Parathyroid adenoma (tissue), 2 donors: ENCODE measurements at regions not wholly inside any gene's neighbourhood (a gene's known extent, or its start where the extent isn't known, plus 50 kb on each side); places are given as distances from the start of the nearest gene placed in this dataset.

ENCODE experiments used
- H2AFZ ChIP-seq: fragments of 300-600 bp; sonication (generic); one replicate; pipeline ENCODE4 v1.7.0; 2017; ENCODE audit warnings: antibody characterized with exemption, mild to moderate bottlenecking
- H3K27ac ChIP-seq: fragments of 300-600 bp; sonication (generic); one replicate; pipeline ENCODE4 v1.7.0; 2017
- H3K27me3 ChIP-seq: fragments of 300-600 bp; sonication (generic); one replicate; pipeline ENCODE4 v1.7.0; 2017; ENCODE audit warnings: low read length; ENCODE audit not compliant: control insufficient read depth, insufficient read depth
- H3K36me3 ChIP-seq: fragments of 300-600 bp; sonication (generic); one replicate; pipeline ENCODE4 v1.7.0; 2017; ENCODE audit warnings: low read length; ENCODE audit not compliant: control insufficient read depth, insufficient read depth
- H3K4me1 ChIP-seq: fragments of 300-600 bp; sonication (generic); one replicate; pipeline ENCODE4 v1.7.0; 2017; ENCODE audit warnings: control low read depth
- H3K4me2 ChIP-seq: fragments of 300-600 bp; sonication (generic); one replicate; pipeline ENCODE4 v1.7.0; 2017; ENCODE audit warnings: low read length
- H3K4me3 ChIP-seq: fragments of 300-600 bp; sonication (generic); one replicate; pipeline ENCODE4 v1.7.0; 2017; ENCODE audit warnings: low read depth, low read length
- H3K79me2 ChIP-seq: fragments of 300-600 bp; sonication (generic); one replicate; pipeline ENCODE4 v1.7.0; 2017; ENCODE audit warnings: control low read depth
- H3K9ac ChIP-seq: fragments of 300-600 bp; sonication (generic); one replicate; pipeline ENCODE4 v1.7.0; 2017; ENCODE audit warnings: mild to moderate bottlenecking
- H3K9me3 ChIP-seq: fragments of 300-600 bp; sonication (generic); one replicate; pipeline ENCODE4 v1.7.0; 2017; ENCODE audit warnings: low read length; ENCODE audit not compliant: control insufficient read depth
- TF ChIP-seq, protein P1 (sequence below): fragments of 300-600 bp; sonication (generic); IDR thresholded peaks from one replicate; pipeline ENCODE4 v1.7.0; 2017; ENCODE audit warnings: antibody characterized with exemption, mild to moderate bottlenecking
- donor health status: primary hyperparathyroidism.

GRCh38 chr3:105067361-105067760, 299.3 kb upstream of the ALCAM start:
- H3K9me3 ChIP-seq, result no peaks in the 10 kb centered on the region
- H3K4me2 ChIP-seq, result no peak overlapping the region
- peak overlapping the region; percentile 21 for H3K27ac ChIP-seq
- no peak overlapping the region for H3K4me3 ChIP-seq
- no peaks in the 10 kb centered on the region for H3K79me2 ChIP-seq
- peaks cover 2% of the 10 kb centered on the region for H3K36me3 ChIP-seq
- H3K27me3 ChIP-seq, result no peaks in the 10 kb centered on the region
- TF ChIP-seq, protein P1, sequence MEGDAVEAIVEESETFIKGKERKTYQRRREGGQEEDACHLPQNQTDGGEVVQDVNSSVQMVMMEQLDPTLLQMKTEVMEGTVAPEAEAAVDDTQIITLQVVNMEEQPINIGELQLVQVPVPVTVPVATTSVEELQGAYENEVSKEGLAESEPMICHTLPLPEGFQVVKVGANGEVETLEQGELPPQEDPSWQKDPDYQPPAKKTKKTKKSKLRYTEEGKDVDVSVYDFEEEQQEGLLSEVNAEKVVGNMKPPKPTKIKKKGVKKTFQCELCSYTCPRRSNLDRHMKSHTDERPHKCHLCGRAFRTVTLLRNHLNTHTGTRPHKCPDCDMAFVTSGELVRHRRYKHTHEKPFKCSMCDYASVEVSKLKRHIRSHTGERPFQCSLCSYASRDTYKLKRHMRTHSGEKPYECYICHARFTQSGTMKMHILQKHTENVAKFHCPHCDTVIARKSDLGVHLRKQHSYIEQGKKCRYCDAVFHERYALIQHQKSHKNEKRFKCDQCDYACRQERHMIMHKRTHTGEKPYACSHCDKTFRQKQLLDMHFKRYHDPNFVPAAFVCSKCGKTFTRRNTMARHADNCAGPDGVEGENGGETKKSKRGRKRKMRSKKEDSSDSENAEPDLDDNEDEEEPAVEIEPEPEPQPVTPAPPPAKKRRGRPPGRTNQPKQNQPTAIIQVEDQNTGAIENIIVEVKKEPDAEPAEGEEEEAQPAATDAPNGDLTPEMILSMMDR, result no peak
- H3K9ac ChIP-seq, result no peak overlapping the region
- H3K4me1 ChIP-seq, result peaks cover 2% of the 10 kb centered on the region
- H2AFZ ChIP-seq, result peak overlapping the region; percentile 19

DNA sequence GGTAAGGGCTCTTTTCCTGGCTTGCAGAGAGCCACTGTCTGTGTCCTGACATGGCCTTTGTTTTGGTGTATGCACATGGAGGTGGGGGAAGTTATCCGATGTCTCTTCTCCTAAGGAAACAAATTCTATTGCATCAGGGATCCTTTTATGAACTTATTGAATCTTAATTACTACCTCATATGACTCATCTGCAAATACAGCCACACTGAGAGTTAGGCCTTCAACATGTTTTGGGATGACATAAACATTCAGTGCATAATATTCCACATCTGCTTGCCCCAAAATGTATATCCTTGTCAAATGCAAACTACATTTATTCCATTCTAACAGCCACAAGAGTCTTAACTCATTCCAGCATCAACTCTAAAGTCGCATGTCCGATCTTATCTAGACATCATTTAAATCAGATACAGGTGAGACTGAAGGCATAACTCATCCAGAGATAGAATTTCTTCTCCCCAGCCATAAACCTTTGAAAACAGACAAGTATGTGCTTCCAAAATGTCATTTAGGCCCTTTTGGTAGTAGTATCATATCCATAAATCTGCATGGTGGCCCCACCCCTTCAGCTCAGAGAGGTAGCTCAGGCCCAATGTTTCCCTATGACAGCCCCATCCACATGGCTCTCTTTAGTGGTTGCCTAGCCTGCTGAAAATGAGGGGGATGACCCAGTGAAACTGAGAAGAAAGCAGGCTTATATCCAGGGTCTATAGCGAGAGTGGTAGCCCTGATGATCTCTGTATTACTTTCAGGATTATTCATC, 289.5 kb upstream of the ALCAM start:
- Histone ChIP-seq H3K4me1 (no peaks in the 10 kb centered on the region), H3K36me3 (no peaks in the 10 kb centered on the region), H3K79me2 (no peaks in the 10 kb centered on the region), H3K4me2 (no peak overlapping the region), H3K27me3 (no peaks in the 10 kb centered on the region), H3K9ac (no peak overlapping the region), H3K4me3 (no peak overlapping the region), H3K9me3 (peaks cover 4% of the 10 kb centered on the region), H3K27ac (no peak overlapping the region), H2AFZ (no peak overlapping the region)
- TF ChIP-seq, protein P1, result no peak

GRCh38 chr3:105083945-105084344, 282.8 kb upstream of the ALCAM start:
- Histone ChIP-seq H3K27me3 (no peaks in the 10 kb centered on the region), H3K9ac (no peak overlapping the region), H3K4me3 (no peak overlapping the region), H3K4me1 (no peaks in the 10 kb centered on the region), H3K4me2 (no peak overlapping the region), H3K79me2 (no peaks in the 10 kb centered on the region), H3K9me3 (no peaks in the 10 kb centered on the region), H2AFZ (no peak overlapping the region), H3K27ac (no peak overlapping the region), H3K36me3 (no peaks in the 10 kb centered on the region)
- TF ChIP-seq, protein P1, result no peak

DNA sequence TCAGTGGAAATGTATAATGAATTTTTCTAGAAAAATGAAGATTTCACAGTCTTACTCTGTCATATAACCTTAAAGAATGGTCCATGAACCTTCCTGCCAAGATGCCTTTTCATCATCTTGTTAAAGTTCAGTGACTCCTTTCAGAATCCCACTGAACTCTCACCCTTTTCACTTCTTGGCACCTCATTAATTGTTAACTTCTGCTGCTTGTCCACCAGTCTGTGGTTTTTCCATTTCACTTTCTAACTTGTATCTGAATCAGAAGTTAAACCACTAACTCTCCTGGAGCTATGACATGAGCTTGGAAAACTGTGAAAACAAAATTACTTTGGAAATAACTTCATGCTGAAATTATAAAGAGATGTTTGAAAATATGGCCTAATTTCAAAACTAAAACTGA, 281.2 kb upstream of the ALCAM start:
- Histone ChIP-seq H3K27me3 (no peaks in the 10 kb centered on the region), H3K79me2 (no peaks in the 10 kb centered on the region), H3K4me2 (no peak overlapping the region), H3K9ac (no peak overlapping the region), H3K9me3 (no peaks in the 10 kb centered on the region), H2AFZ (no peak overlapping the region), H3K27ac (no peak overlapping the region), H3K36me3 (no peaks in the 10 kb centered on the region), H3K4me1 (no peaks in the 10 kb centered on the region), H3K4me3 (no peak overlapping the region)
- TF ChIP-seq, protein P1, result no peak
